Endothelial cell (in vitro differentiated cells): ENCODE measurements at regions not wholly inside any gene's neighbourhood (a gene's known extent, or its start where the extent isn't known, plus 50 kb on each side); places are given as distances from the start of the nearest gene placed in this dataset.

ENCODE experiments used
- DNase-seq: peaks from one replicate; pipeline ENCODE4 v3.0.0; 2021; ENCODE audit warnings: low spot score
- H3K27ac Mint-ChIP-seq: one replicate; pipeline ENCODE4 v1.8.0; 2021; ENCODE audit warnings: mixed read lengths, inconsistent platforms; ENCODE audit not compliant: unreplicated experiment
- H3K27me3 Mint-ChIP-seq: one replicate; pipeline ENCODE4 v1.8.0; 2021; ENCODE audit warnings: mild to moderate bottlenecking, moderate library complexity, mixed read lengths, inconsistent platforms; ENCODE audit not compliant: unreplicated experiment
- H3K36me3 Mint-ChIP-seq: one replicate; pipeline ENCODE4 v1.8.0; 2021; ENCODE audit warnings: mild to moderate bottlenecking, low read depth, mixed read lengths, inconsistent platforms; ENCODE audit not compliant: unreplicated experiment
- H3K4me1 Mint-ChIP-seq: one replicate; pipeline ENCODE4 v1.8.0; 2021; ENCODE audit warnings: mild to moderate bottlenecking, mixed read lengths, inconsistent platforms; ENCODE audit not compliant: unreplicated experiment
- H3K4me3 Mint-ChIP-seq: one replicate; pipeline ENCODE4 v1.8.0; 2021; ENCODE audit warnings: mild to moderate bottlenecking, mixed read lengths, inconsistent platforms; ENCODE audit not compliant: unreplicated experiment
- H3K9me3 Mint-ChIP-seq: one replicate; pipeline ENCODE4 v1.8.0; 2021; ENCODE audit warnings: mixed read lengths, inconsistent platforms; ENCODE audit not compliant: unreplicated experiment
- CTCF ChIP-seq: fragments of 200-600 bp; sonication (generic); IDR thresholded peaks from one replicate; pipeline ENCODE4 v1.5.0; 2021; ENCODE audit warnings: antibody characterized with exemption; ENCODE audit not compliant: unreplicated experiment

GRCh38 chr12:91910871-91911388 lies 234.7 kb downstream of the BTG1 start:
- TF ChIP-seq CTCF = no peak
- Mint-ChIP-seq H3K27me3 (no peaks in the 10 kb centered on the region), H3K9me3 (no peaks in the 10 kb centered on the region), H3K4me3 (no peak overlapping the region), H3K4me1 (peaks cover 3% of the 10 kb centered on the region), H3K36me3 (no peaks in the 10 kb centered on the region), H3K27ac (no peak overlapping the region)
- DNase-seq = no peak

GRCh38 chr12:91902860-91903683 lies 242.6 kb downstream of the BTG1 start:
- DNase-seq = no peak
- Mint-ChIP-seq H3K27me3 (no peaks in the 10 kb centered on the region), H3K36me3 (no peaks in the 10 kb centered on the region), H3K4me3 (no peak overlapping the region), H3K27ac (no peak overlapping the region), H3K9me3 (no peaks in the 10 kb centered on the region), H3K4me1 (no peaks in the 10 kb centered on the region)
- TF ChIP-seq CTCF = no peak

- Mint-ChIP-seq H3K27me3 (no peaks in the 10 kb centered on the region), H3K4me1 (no peaks in the 10 kb centered on the region)
- no peak for TF ChIP-seq CTCF
These were observed 244.1 kb downstream of the BTG1 start for GRCh38 chr12:91901381-91902074.

GRCh38 chr12:91900971-91901370 lies 244.7 kb downstream of the BTG1 start:
- Mint-ChIP-seq H3K4me1 (no peaks in the 10 kb centered on the region), H3K9me3 (no peaks in the 10 kb centered on the region), H3K4me3 (no peak overlapping the region), H3K27ac (no peak overlapping the region), H3K27me3 (no peaks in the 10 kb centered on the region), H3K36me3 (no peaks in the 10 kb centered on the region)
- TF ChIP-seq CTCF = no peak
- DNase-seq = no peak

More at GRCh38 chr12:91901381-91902074, 244.1 kb downstream of the BTG1 start:
- Mint-ChIP-seq H3K9me3 (no peaks in the 10 kb centered on the region), H3K4me3 (no peak overlapping the region), H3K27ac (no peak overlapping the region), H3K36me3 (no peaks in the 10 kb centered on the region)
- DNase-seq = no peak

- H3K36me3 Mint-ChIP-seq = no peaks in the 10 kb centered on the region
- TF ChIP-seq CTCF = no peak
- no peak overlapping the region for H3K27ac Mint-ChIP-seq
- no peaks in the 10 kb centered on the region for H3K9me3 Mint-ChIP-seq
- no peaks in the 10 kb centered on the region for H3K4me1 Mint-ChIP-seq
- DNase-seq = no peak
- no peaks in the 10 kb centered on the region for H3K27me3 Mint-ChIP-seq
- H3K4me3 Mint-ChIP-seq = no peak overlapping the region
These were observed 246.6 kb downstream of the BTG1 start for GRCh38 chr12:91899056-91899455.
